GM23248 (cell line): ENCODE measurements at regions not wholly inside any gene's neighbourhood (a gene's known extent, or its start where the extent isn't known, plus 50 kb on each side); places are given as distances from the start of the nearest gene placed in this dataset.
A peak's percentile ranks its signal among the peaks of the same experiment; 100 is the strongest.
"Not testable (repeated sequence)": the region's sequence is repeated elsewhere in the genome, so short reads cannot be mapped to it uniquely, and the experiment has no call there.

ENCODE experiments used
- DNase-seq: peaks from one replicate; pipeline ENCODE4 v3.0.0-alpha.2; 2015
- H2AFZ ChIP-seq: fragments of 200-600 bp; sonication (generic); 2 replicates; pipeline ENCODE4 v1.6.1; 2016; ENCODE audit warnings: antibody characterized with exemption
- H3F3A ChIP-seq: fragments of 200-600 bp; sonication (generic); 2 replicates; pipeline ENCODE4 v1.6.1; 2016; ENCODE audit warnings: mild to moderate bottlenecking, antibody characterized with exemption, mixed run types; ENCODE audit not compliant: insufficient read depth
- H3K27ac ChIP-seq: fragments of 200-600 bp; sonication (generic); 2 replicates; pipeline ENCODE4 v1.5.1; 2016; ENCODE audit warnings: mild to moderate bottlenecking
- H3K27me3 ChIP-seq: fragments of 200-600 bp; sonication (generic); replicated peaks from 2 replicates; pipeline ENCODE4 v1.6.1; 2016; ENCODE audit warnings: mild to moderate bottlenecking; ENCODE audit not compliant: insufficient read depth
- H3K36me3 ChIP-seq: fragments of 200-600 bp; sonication (generic); 2 replicates; pipeline ENCODE4 v1.6.1; 2016; ENCODE audit warnings: low read depth, mild to moderate bottlenecking
- H3K4me1 ChIP-seq: fragments of 200-600 bp; sonication (generic); 2 replicates; pipeline ENCODE4 v1.6.1; 2016; ENCODE audit warnings: mild to moderate bottlenecking; ENCODE audit not compliant: insufficient read depth
- H3K4me2 ChIP-seq: fragments of 200-600 bp; sonication (generic); one replicate; pipeline ENCODE4 v1.6.1; 2016; ENCODE audit warnings: mild to moderate bottlenecking; ENCODE audit not compliant: unreplicated experiment
- H3K4me3 ChIP-seq: fragments of 200-600 bp; sonication (generic); 2 replicates; pipeline ENCODE4 v1.5.1; 2016; ENCODE audit warnings: mild to moderate bottlenecking
- H3K79me2 ChIP-seq: fragments of 200-600 bp; sonication (generic); 2 replicates; pipeline ENCODE4 v1.6.1; 2016; ENCODE audit warnings: mild to moderate bottlenecking; ENCODE audit not compliant: insufficient read depth
- H3K9ac ChIP-seq: fragments of 200-600 bp; sonication (generic); 2 replicates; pipeline ENCODE4 v1.6.1; 2016; ENCODE audit warnings: mild to moderate bottlenecking
- H3K9me2 ChIP-seq: fragments of 200-600 bp; sonication (generic); 2 replicates; pipeline ENCODE4 v1.6.1; 2016; ENCODE audit warnings: mixed run types, mild to moderate bottlenecking, moderate library complexity; ENCODE audit not compliant: insufficient read depth
- H3K9me3 ChIP-seq: fragments of 200-600 bp; sonication (generic); one replicate; pipeline ENCODE4 v1.6.1; 2017; ENCODE audit warnings: low read depth
- H4K20me1 ChIP-seq: fragments of 200-600 bp; sonication (generic); 2 replicates; pipeline ENCODE4 v1.6.0; 2016; ENCODE audit not compliant: insufficient read depth
- EZH2 ChIP-seq: fragments of 200-600 bp; sonication (generic); IDR thresholded peaks from 2 replicates; pipeline ENCODE4 v1.6.1; 2018; ENCODE audit warnings: antibody characterized with exemption, mild to moderate bottlenecking; ENCODE audit not compliant: insufficient read depth, poor library complexity, severe bottlenecking
- EZH2phosphoT487 ChIP-seq: fragments of 200-600 bp; sonication (generic); IDR thresholded peaks from 2 replicates; pipeline ENCODE4 v1.6.1; 2018; ENCODE audit warnings: antibody characterized with exemption, moderate library complexity, mild to moderate bottlenecking, low read depth; ENCODE audit not compliant: insufficient read depth
- WGBS, 2 experiments: methylation state at CpG; one replicate each; pipeline ENCODE4 v1.1.6; 2015 to 2017; ENCODE audit warnings: low lambda C conversion rate in 2 of 2, low coverage in 1 of 2; ENCODE audit errors: missing lambda C conversion rate in 2 of 2; 5-methylcytosine and 5-hydroxymethylcytosine counted together
- in situ Hi-C: fragments of 300-500 bp; cut with MboI; formaldehyde crosslinking; loops from 2 replicates; pipeline ENCODE4 v1.15.0; 2020

DNA sequence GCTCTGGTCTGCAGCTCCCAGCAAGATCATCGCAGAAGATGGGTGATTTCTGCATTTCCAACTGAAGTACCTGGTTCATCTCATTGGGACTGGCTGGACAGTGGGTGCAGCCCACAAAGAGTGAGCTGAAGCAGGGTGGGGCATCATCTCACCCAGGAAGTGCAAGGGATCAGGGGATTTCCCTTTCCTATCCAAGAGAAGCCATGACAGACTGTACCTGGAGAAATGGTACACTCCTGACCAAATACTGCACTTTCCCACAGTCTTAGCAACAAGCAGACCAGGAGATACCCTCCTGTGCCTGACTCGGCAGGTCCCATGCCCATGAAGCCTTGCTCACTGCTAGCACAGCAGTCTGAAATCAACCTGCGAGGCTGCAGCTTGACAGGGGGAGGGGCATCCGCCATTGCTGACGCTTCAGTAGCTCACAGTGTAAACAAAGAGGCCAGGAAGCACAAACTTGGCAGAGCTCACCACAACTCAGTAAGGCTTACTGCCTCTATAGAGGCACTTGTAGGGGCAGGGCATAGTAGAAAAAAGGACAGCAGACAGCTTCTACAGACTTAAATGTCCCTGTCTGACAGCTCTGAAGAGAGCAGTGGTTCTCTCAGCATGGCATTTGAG, 60.5 kb downstream of the AREG start:
- in situ Hi-C loops, H3K27ac ChIP-seq, H3K27me3 ChIP-seq, H3K9me2 ChIP-seq, H3K36me3 ChIP-seq, H2AFZ ChIP-seq, H4K20me1 ChIP-seq, H3K9ac ChIP-seq, DNase-seq, H3K9me3 ChIP-seq, H3K4me3 ChIP-seq, H3K79me2 ChIP-seq, H3K4me2 ChIP-seq: not testable (repeated sequence)
- Histone ChIP-seq H3K4me1 (peaks cover 35% of the 10 kb centered on the region), H3F3A (peaks cover 25% of the 10 kb centered on the region; the same call in 1 of the 2 replicates)
- WGBS, 2 experiments, result 67 to 74% methylated on average over 5 of the region's 5 CpGs

- H2AFZ ChIP-seq, H3K9me3 ChIP-seq, H3K4me2 ChIP-seq, H3K9me2 ChIP-seq, H3K79me2 ChIP-seq, H3K27me3 ChIP-seq, H3K27ac ChIP-seq, H3K4me3 ChIP-seq, H3K4me1 ChIP-seq, in situ Hi-C loops, H4K20me1 ChIP-seq, DNase-seq, H3F3A ChIP-seq, H3K36me3 ChIP-seq, H3K9ac ChIP-seq: not testable (repeated sequence)
- WGBS, 2 experiments, result 43 to 60% methylated on average over 3 of the region's 3 CpGs
These were observed 64.4 kb downstream of the AREG start for GRCh38 chr4:74509363-74509762.

GRCh38 chr4:74516303-74516702, 71.4 kb downstream of the AREG start:
- H4K20me1 ChIP-seq, result no peaks in the 10 kb centered on the region

GRCh38 chr4:74517996-74518395, 73.1 kb downstream of the AREG start:
- H3K79me2 ChIP-seq, result no peaks in the 10 kb centered on the region
- DNase-seq, result no peak
- no peaks in the 10 kb centered on the region for H4K20me1 ChIP-seq

More at GRCh38 chr4:74516303-74516702, 71.4 kb downstream of the AREG start:
- Histone ChIP-seq H3K9me3 (no peaks in the 10 kb centered on the region), H3K36me3 (no peaks in the 10 kb centered on the region), H3K9ac (no peak overlapping the region), H3K27me3 (no peaks in the 10 kb centered on the region), H3K4me1 (peaks cover 9% of the 10 kb centered on the region; the same call in 1 of the 2 replicates), H3K79me2 (no peaks in the 10 kb centered on the region), H3K9me2 (no peaks in the 10 kb centered on the region), H2AFZ (no peak overlapping the region), H3K4me2 (no peak overlapping the region), H3F3A (peaks cover under 1% of the 10 kb centered on the region; the same call in 1 of the 2 replicates), H3K4me3 (no peak overlapping the region), H3K27ac (no peak overlapping the region)
- in situ Hi-C loops, result no loop called here
- peak; percentile 66 for DNase-seq
- no peak for TF ChIP-seq EZH2phosphoT487
- no peak for TF ChIP-seq EZH2

More at GRCh38 chr4:74517996-74518395, 73.1 kb downstream of the AREG start:
- H3K36me3 ChIP-seq, result no peaks in the 10 kb centered on the region
- H2AFZ ChIP-seq, result no peak overlapping the region
- no peak overlapping the region for H3K4me3 ChIP-seq
- peaks cover 23% of the 10 kb centered on the region for H3K4me1 ChIP-seq
- no peaks in the 10 kb centered on the region for H3K9me2 ChIP-seq
- no peak overlapping the region for H3K9ac ChIP-seq
- 70 to 77% methylated on average over 4 of the region's 4 CpGs for WGBS, 2 experiments
- in situ Hi-C loops, result no loop called here
- no peaks in the 10 kb centered on the region for H3K9me3 ChIP-seq
- no peaks in the 10 kb centered on the region for H3K27me3 ChIP-seq
- no peak overlapping the region for H3K27ac ChIP-seq
- TF ChIP-seq EZH2phosphoT487 (no peak), EZH2 (no peak)
- H3K4me2 ChIP-seq, result no peak overlapping the region
- peaks cover 17% of the 10 kb centered on the region for H3F3A ChIP-seq
